ENCODE measurements at regions not wholly inside any gene's neighbourhood (a gene's known extent, or its start where the extent isn't known, plus 50 kb on each side); places are given as distances from the start of the nearest gene placed in this dataset.

DNA sequence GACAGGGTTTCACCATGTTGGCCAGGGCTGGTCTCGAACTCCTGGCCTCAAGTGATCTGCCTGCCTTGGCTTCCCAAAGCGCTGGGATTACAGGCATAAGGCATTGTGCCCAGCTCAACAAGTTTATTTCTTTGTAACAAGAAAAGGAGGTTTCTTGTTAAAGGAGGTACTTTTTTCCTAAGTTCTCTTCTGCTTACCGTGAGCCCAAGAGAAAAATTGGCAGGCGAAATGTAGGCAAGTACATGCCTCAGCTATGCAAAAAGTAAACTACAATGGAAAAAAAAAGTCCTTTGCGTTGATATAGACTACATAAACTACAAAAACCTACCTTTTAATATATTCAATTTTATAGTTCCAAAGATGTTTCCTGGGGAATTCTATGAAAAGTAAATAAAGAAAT lies 122.6 kb downstream of the DKK1 start:
- Histone ChIP-seq H2AFZ (ENCODE audit: low read depth, low read length) (no peak overlapping the region), H3K4me3 (ENCODE audit: insufficient read depth in 1 of 2, low read depth in 1 of 2, low read length in 2 of 2) (no peak overlapping the region), H3K23ac (ENCODE audit: low read length in 2 of 2) (no peak overlapping the region), H2AK5ac (ENCODE audit: low read length, severe bottlenecking) (no peak overlapping the region), H2BK5ac (ENCODE audit: low read depth, low read length, poor library complexity, severe bottlenecking) (no peak overlapping the region), H3K79me1 (replicated peaks; ENCODE audit: low read length, poor library complexity, severe bottlenecking) (no peaks in the 10 kb centered on the region), H3K4me1 (ENCODE audit: control insufficient read depth, insufficient read depth, low read depth, low read length) (no peaks in the 10 kb centered on the region), H4K91ac (ENCODE audit: low read length) (no peak overlapping the region), H3K27me3 (ENCODE audit: control insufficient read depth in 1 of 2, insufficient read depth in 1 of 2, low read length in 2 of 2) (no peaks in the 10 kb centered on the region), H4K8ac (ENCODE audit: low read length) (no peak overlapping the region), H3K9me3 (ENCODE audit: control insufficient read depth, low read length) (no peaks in the 10 kb centered on the region), H3K9ac (ENCODE audit: low read length) (peak overlapping the region; percentile 49), H3K18ac (ENCODE audit: low read depth in 1 of 2, low read length in 2 of 2) (no peak overlapping the region), H2BK12ac (ENCODE audit: low read length in 2 of 2) (no peak overlapping the region), H3K4me2 (ENCODE audit: low read length, poor library complexity, severe bottlenecking) (no peak overlapping the region), H3K4ac (ENCODE audit: low read depth in 1 of 2, low read length in 2 of 2) (no peak overlapping the region), H3K36me3 (ENCODE audit: control insufficient read depth in 1 of 2, insufficient read depth in 2 of 2, low read depth in 1 of 2, low read length in 2 of 2) (no peaks in the 10 kb centered on the region), H2BK120ac (ENCODE audit: low read depth, low read length) (no peak overlapping the region), H3K27ac (ENCODE audit: low read length, poor library complexity, severe bottlenecking) (no peak overlapping the region), H3K14ac (ENCODE audit: low read length in 2 of 2) (no peak overlapping the region), H2BK15ac (ENCODE audit: low read depth, poor library complexity, severe bottlenecking) (no peak overlapping the region)
- DNase-seq, result no peak
- 96% methylated on average over 4 of the region's 5 CpGs for WGBS

DNA sequence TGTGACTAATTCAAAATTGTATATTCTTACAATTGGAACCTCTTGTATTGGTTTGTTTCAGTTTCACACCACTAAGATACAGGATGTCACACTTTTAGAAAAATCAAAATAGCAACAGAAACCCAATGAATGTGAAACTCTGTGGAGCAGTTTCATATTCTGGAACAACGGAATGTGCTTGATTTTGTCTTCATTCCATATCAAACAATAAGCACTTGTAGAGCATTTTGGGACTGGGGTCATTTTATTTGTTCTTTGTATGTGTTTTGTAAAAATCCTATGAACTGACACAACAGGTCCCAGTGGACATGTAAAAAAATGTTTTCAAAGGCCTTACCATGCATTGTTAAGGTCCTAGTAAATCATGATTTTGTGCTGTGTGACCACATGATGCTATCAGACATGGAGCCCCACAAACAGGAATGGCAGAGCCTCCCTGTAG lies 123.1 kb downstream of the DKK1 start:
- H2AFZ ChIP-seq (ENCODE audit: low read depth, low read length), result no peak overlapping the region
- H4K91ac ChIP-seq (ENCODE audit: low read length), result no peak overlapping the region
- no peak overlapping the region for H2AK5ac ChIP-seq (ENCODE audit: low read length, severe bottlenecking)
- no peak overlapping the region for H3K4me2 ChIP-seq (ENCODE audit: low read length, poor library complexity, severe bottlenecking)
- no peak overlapping the region for H3K27ac ChIP-seq (ENCODE audit: low read length, poor library complexity, severe bottlenecking)
- H2BK12ac ChIP-seq (ENCODE audit: low read length in 2 of 2), result no peak overlapping the region
- H3K4ac ChIP-seq (ENCODE audit: low read depth in 1 of 2, low read length in 2 of 2), result peak overlapping the region in 1 of 2 experiments; percentile 51
- no peak overlapping the region for H3K18ac ChIP-seq (ENCODE audit: low read depth in 1 of 2, low read length in 2 of 2)
- H2BK5ac ChIP-seq (ENCODE audit: low read depth, low read length, poor library complexity, severe bottlenecking), result no peak overlapping the region
- no peaks in the 10 kb centered on the region for H3K36me3 ChIP-seq (ENCODE audit: control insufficient read depth in 1 of 2, insufficient read depth in 2 of 2, low read depth in 1 of 2, low read length in 2 of 2)
- H3K9me3 ChIP-seq (ENCODE audit: control insufficient read depth, low read length), result no peaks in the 10 kb centered on the region
- H3K23ac ChIP-seq (ENCODE audit: low read length in 2 of 2), result no peak overlapping the region
- H3K14ac ChIP-seq (ENCODE audit: low read length in 2 of 2), result no peak overlapping the region
- H3K9ac ChIP-seq (ENCODE audit: low read length), result peak overlapping the region; percentile 49
- no peak overlapping the region for H3K4me3 ChIP-seq (ENCODE audit: insufficient read depth in 1 of 2, low read depth in 1 of 2, low read length in 2 of 2)
- DNase-seq, result no peak
- H3K4me1 ChIP-seq (ENCODE audit: control insufficient read depth, insufficient read depth, low read depth, low read length), result no peaks in the 10 kb centered on the region
- 100% methylated on average over 1 of the region's 1 CpG for WGBS
- no peaks in the 10 kb centered on the region for H3K79me1 ChIP-seq (replicated peaks; ENCODE audit: low read length, poor library complexity, severe bottlenecking)
- no peak overlapping the region for H4K8ac ChIP-seq (ENCODE audit: low read length)
- no peaks in the 10 kb centered on the region for H3K27me3 ChIP-seq (ENCODE audit: control insufficient read depth in 1 of 2, insufficient read depth in 1 of 2, low read length in 2 of 2)
- no peak overlapping the region for H2BK120ac ChIP-seq (ENCODE audit: low read depth, low read length)
- H2BK15ac ChIP-seq (ENCODE audit: low read depth, poor library complexity, severe bottlenecking), result no peak overlapping the region

DNA sequence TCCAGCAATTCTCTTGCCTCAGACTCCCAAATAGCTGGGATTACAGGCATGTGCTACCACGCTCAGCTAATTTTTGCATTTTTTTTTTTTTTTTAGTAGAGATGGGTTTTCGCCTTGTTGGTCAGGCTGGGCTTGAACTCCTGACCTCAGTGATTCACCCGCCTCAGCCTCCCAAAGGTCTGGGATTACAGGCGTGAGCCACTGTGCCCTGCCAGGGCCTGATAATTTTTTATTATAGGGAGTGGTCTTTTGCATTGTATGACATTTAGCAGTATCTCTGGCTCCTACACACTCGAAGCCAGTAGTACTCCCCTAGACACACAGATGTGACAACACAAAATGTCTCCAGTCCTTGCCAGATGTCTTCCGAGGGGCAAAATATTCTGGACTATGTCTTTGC lies 124.0 kb downstream of the DKK1 start:
- no peak for DNase-seq
- no peak overlapping the region for H3K23ac ChIP-seq (ENCODE audit: low read length in 2 of 2)
- no peak overlapping the region for H3K4me3 ChIP-seq (ENCODE audit: insufficient read depth in 1 of 2, low read depth in 1 of 2, low read length in 2 of 2)
- H3K4me2 ChIP-seq (ENCODE audit: low read length, poor library complexity, severe bottlenecking), result no peak overlapping the region
- H3K27me3 ChIP-seq (ENCODE audit: control insufficient read depth in 1 of 2, insufficient read depth in 1 of 2, low read length in 2 of 2), result no peaks in the 10 kb centered on the region
- H3K9ac ChIP-seq (ENCODE audit: low read length), result peak overlapping the region; percentile 9
- no peak overlapping the region for H2BK5ac ChIP-seq (ENCODE audit: low read depth, low read length, poor library complexity, severe bottlenecking)
- no peak overlapping the region for H4K91ac ChIP-seq (ENCODE audit: low read length)
- no peak overlapping the region for H2BK15ac ChIP-seq (ENCODE audit: low read depth, poor library complexity, severe bottlenecking)
- H3K4me1 ChIP-seq (ENCODE audit: control insufficient read depth, insufficient read depth, low read depth, low read length), result no peaks in the 10 kb centered on the region
- H3K18ac ChIP-seq (ENCODE audit: low read depth in 1 of 2, low read length in 2 of 2), result no peak overlapping the region
- H2BK12ac ChIP-seq (ENCODE audit: low read length in 2 of 2), result no peak overlapping the region
- H2AFZ ChIP-seq (ENCODE audit: low read depth, low read length), result no peak overlapping the region
- H2AK5ac ChIP-seq (ENCODE audit: low read length, severe bottlenecking), result no peak overlapping the region
- no peaks in the 10 kb centered on the region for H3K79me1 ChIP-seq (replicated peaks; ENCODE audit: low read length, poor library complexity, severe bottlenecking)
- WGBS, result 93% methylated on average over 6 of the region's 6 CpGs
- H2BK120ac ChIP-seq (ENCODE audit: low read depth, low read length), result no peak overlapping the region
- H3K27ac ChIP-seq (ENCODE audit: low read length, poor library complexity, severe bottlenecking), result no peak overlapping the region
- H4K8ac ChIP-seq (ENCODE audit: low read length), result no peak overlapping the region
- H3K14ac ChIP-seq (ENCODE audit: low read length in 2 of 2), result no peak overlapping the region
- H3K36me3 ChIP-seq (ENCODE audit: control insufficient read depth in 1 of 2, insufficient read depth in 2 of 2, low read depth in 1 of 2, low read length in 2 of 2), result no peaks in the 10 kb centered on the region
- H3K9me3 ChIP-seq (ENCODE audit: control insufficient read depth, low read length), result no peaks in the 10 kb centered on the region
- no peak overlapping the region for H3K4ac ChIP-seq (ENCODE audit: low read depth in 1 of 2, low read length in 2 of 2)

DNA sequence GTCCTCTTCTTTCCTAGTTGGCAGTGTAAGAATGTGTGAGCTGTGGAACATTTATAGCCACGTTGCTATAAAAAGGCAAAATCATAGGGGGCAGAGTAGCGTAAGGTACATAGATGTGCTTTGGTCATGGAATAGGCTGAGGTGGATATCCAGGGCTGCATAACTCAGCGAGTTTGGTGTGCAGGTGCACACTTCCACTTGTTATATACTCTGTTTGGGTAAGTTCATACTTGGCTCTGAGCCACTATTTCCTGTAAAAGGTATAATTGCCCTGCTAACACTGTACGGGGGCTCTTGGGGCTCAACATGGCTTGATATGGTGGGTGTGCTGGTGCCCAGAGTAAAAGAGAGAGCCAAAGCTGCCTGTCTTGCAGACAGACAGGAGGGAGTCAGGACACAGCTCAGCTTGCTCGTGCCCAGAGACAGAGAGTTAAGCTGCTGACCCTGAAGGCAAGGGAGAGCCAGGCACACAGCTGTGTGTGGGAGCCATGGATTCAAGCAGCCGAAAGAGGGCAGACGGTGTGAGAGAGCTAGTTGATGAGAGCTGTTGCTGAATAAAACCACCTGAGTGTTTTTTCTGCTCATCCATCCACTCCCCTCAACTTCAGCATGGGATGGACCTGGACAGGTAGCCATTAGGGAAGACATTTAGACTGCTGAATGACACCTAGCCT lies 126.7 kb downstream of the DKK1 start:
- Histone ChIP-seq H2BK12ac (ENCODE audit: low read length in 2 of 2) (peak overlapping the region; percentile 2 to 60), H3K4me1 (ENCODE audit: control insufficient read depth, insufficient read depth, low read depth, low read length) (no peaks in the 10 kb centered on the region), H3K9me3 (ENCODE audit: control insufficient read depth, low read length) (no peaks in the 10 kb centered on the region), H3K4me3 (ENCODE audit: insufficient read depth in 1 of 2, low read depth in 1 of 2, low read length in 2 of 2) (no peak overlapping the region), H2AFZ (ENCODE audit: low read depth, low read length) (no peak overlapping the region), H2AK5ac (ENCODE audit: low read length, severe bottlenecking) (no peak overlapping the region), H3K79me1 (replicated peaks; ENCODE audit: low read length, poor library complexity, severe bottlenecking) (no peaks in the 10 kb centered on the region), H2BK15ac (ENCODE audit: low read depth, poor library complexity, severe bottlenecking) (no peak overlapping the region), H4K8ac (ENCODE audit: low read length) (peak overlapping the region; percentile 67), H3K27me3 (ENCODE audit: control insufficient read depth in 1 of 2, insufficient read depth in 1 of 2, low read length in 2 of 2) (no peaks in the 10 kb centered on the region), H3K9ac (ENCODE audit: low read length) (no peak overlapping the region), H3K18ac (ENCODE audit: low read depth in 1 of 2, low read length in 2 of 2) (no peak overlapping the region), H2BK5ac (ENCODE audit: low read depth, low read length, poor library complexity, severe bottlenecking) (no peak overlapping the region), H3K4me2 (ENCODE audit: low read length, poor library complexity, severe bottlenecking) (no peak overlapping the region), H3K4ac (ENCODE audit: low read depth in 1 of 2, low read length in 2 of 2) (no peak overlapping the region), H4K91ac (ENCODE audit: low read length) (peak overlapping the region; percentile 59), H3K14ac (ENCODE audit: low read length in 2 of 2) (no peak overlapping the region), H3K23ac (ENCODE audit: low read length in 2 of 2) (no peak overlapping the region), H3K36me3 (ENCODE audit: control insufficient read depth in 1 of 2, insufficient read depth in 2 of 2, low read depth in 1 of 2, low read length in 2 of 2) (no peaks in the 10 kb centered on the region), H3K27ac (ENCODE audit: low read length, poor library complexity, severe bottlenecking) (no peak overlapping the region), H2BK120ac (ENCODE audit: low read depth, low read length) (no peak overlapping the region)
- 82% methylated on average over 7 of the region's 7 CpGs for WGBS
- DNase-seq, result no peak

Data from mesenchymal stem cell (in vitro differentiated cells and primary cell).